ENCODE measurements at regions not wholly inside any gene's neighbourhood (a gene's known extent, or its start where the extent isn't known, plus 50 kb on each side); places are given as distances from the start of the nearest gene placed in this dataset.
A peak's percentile ranks its signal among the peaks of the same experiment; 100 is the strongest.

- TF ChIP-seq ELK3 (CRISPR knock-in tag; IDR thresholded peaks at IDR 0.05): no peak
- no peak for TF ChIP-seq ZNF780A (CRISPR knock-in tag; IDR thresholded peaks at IDR 0.05)
- TF ChIP-seq KDM1A (IDR thresholded peaks at IDR 0.05): no peak
- no peak for TF ChIP-seq MGA (IDR thresholded peaks at IDR 0.05)
- no peak for TF ChIP-seq USF2 (CRISPR knock-in tag; IDR thresholded peaks at IDR 0.05)
- peak; percentile 85 for TF ChIP-seq CBFA2T3 (IDR thresholded peaks at IDR 0.05)
- peak; percentile 82 for TF ChIP-seq ARID1B (IDR thresholded peaks at IDR 0.05)
- peak; percentile 88 for TF ChIP-seq TAL1 (IDR thresholded peaks at IDR 0.05)
- TF ChIP-seq DPF2 (IDR thresholded peaks at IDR 0.05): 0 out of 2 replicates have a peak, but pooled peaks have one; percentile 34
- no peak for TF ChIP-seq GMEB1 (CRISPR knock-in tag; IDR thresholded peaks at IDR 0.05)
- TF ChIP-seq HNRNPK (IDR thresholded peaks at IDR 0.05; ENCODE audit: low read depth, low read length, poor library complexity, severe bottlenecking): no peak
- TF ChIP-seq MTA2 (IDR thresholded peaks at IDR 0.05; ENCODE audit: low read depth): peak; percentile 66; the same call in 1 of the 2 replicates
- no peak for TF ChIP-seq NFE2L1 (tag; IDR thresholded peaks at IDR 0.05; ENCODE audit: borderline replicate concordance, low read depth)
- no peak for TF ChIP-seq GTF2F1 (IDR thresholded peaks at IDR 0.05; ENCODE audit: low read depth, low read length)
- no peak for TF ChIP-seq ZNF133 (CRISPR knock-in tag; IDR thresholded peaks at IDR 0.05)
- TF ChIP-seq ZNF3 (CRISPR knock-in tag; IDR thresholded peaks at IDR 0.05): no peak
- TF ChIP-seq RUNX1 (IDR thresholded peaks at IDR 0.05; ENCODE audit: low read depth): no peak
These were observed 585.3 kb downstream of the INSC start (continued) for GRCh38 chr11:15699978-15700377.
